A549 (cell line): ENCODE measurements at regions not wholly inside any gene's neighbourhood (a gene's known extent, or its start where the extent isn't known, plus 50 kb on each side); places are given as distances from the start of the nearest gene placed in this dataset.

Experiments used
- ATAC-seq, 2 experiments: fragments of 200-7000 bp in 1 of 2; fragments of >200 bp in 1 of 2; cut with Nextera tagmentation in 1 of 2; cut with Tn5 transposase in 1 of 2; 3 replicates each; pipeline versions ENCODE4 v1.8.0 to v1.9.1; 2018 to 2020; ENCODE audit warnings: mild to moderate bottlenecking in 1 of 2, moderate library complexity in 1 of 2
- CTCF ChIA-PET: fragments of 300-600 bp; sonication (Branson Sonifier 250); formaldehyde crosslinking; extraction: SDS; loops from one replicate; lab custom pipeline; 2021; ENCODE audit warnings: antibody characterized with exemption, inconsistent platforms; lab: Yijun Ruan, JAX
- POLR2A ChIA-PET: fragments of 350-600 bp; formaldehyde crosslinking; extraction: SDS; loops from one replicate; lab custom pipeline; 2021; ENCODE audit warnings: antibody characterized with exemption, inconsistent platforms; lab: Yijun Ruan, JAX
- DNase-seq, 2 experiments: peaks; one replicate each; pipeline versions ENCODE4 v3.0.0 to v3.0.0-alpha.2; 2011 to 2016; ENCODE audit warnings: low read depth in 1 of 2, low spot score in 1 of 2
- FAIRE-seq: peaks from 2 replicates; lab custom pipeline; 2011; peaks lifted over from hg19 to GRCh38; lab: Jason Lieb, UNC
- H3K27ac ChIP-seq, 2 experiments: fragments of >200 bp; sonication (Bioruptor Twin); formaldehyde crosslinking; 3 replicates each; pipeline ENCODE4 v1.5.1; 2016 to 2017
- H3K4me1 ChIP-seq: fragments of >200 bp; sonication (Bioruptor Twin); formaldehyde crosslinking; 3 replicates; pipeline ENCODE4 v1.6.1; 2016
- H3K4me2 ChIP-seq: fragments of >200 bp; sonication (Bioruptor Twin); formaldehyde crosslinking; 3 replicates; pipeline ENCODE4 v1.6.1; 2016
- H3K4me3 ChIP-seq: fragments of >200 bp; sonication (Bioruptor Twin); formaldehyde crosslinking; 3 replicates; pipeline ENCODE4 v1.5.1; 2016
- H3K9me3 ChIP-seq: fragments of >200 bp; sonication (Bioruptor Twin); formaldehyde crosslinking; 3 replicates; pipeline ENCODE4 v1.6.1; 2016
- ATOH8 ChIP-seq: fragments of 250-450 bp; sonication (Bioruptor Pico); IDR thresholded peaks from 2 replicates; pipeline ENCODE4 v1.5.0; 2020; ENCODE audit warnings: low read depth, mild to moderate bottlenecking, moderate library complexity
- BCL3 ChIP-seq: fragments of >200 bp; sonication (Bioruptor Twin); formaldehyde crosslinking; IDR thresholded peaks from 3 replicates; pipeline ENCODE4 v1.6.1; 2016
- CEBPB ChIP-seq, 2 experiments: fragments of >200 bp in 1 of 2; sonication (Bioruptor Twin) in 1 of 2; formaldehyde crosslinking in 1 of 2; IDR thresholded peaks; 2 replicates each; pipeline ENCODE4 v1.6.1; 2012 to 2016
- CHD4 ChIP-seq: fragments of 200-600 bp; sonication (generic); IDR thresholded peaks from 2 replicates; pipeline ENCODE4 v1.6.1; 2016; ENCODE audit warnings: antibody characterized with exemption, mild to moderate bottlenecking, borderline replicate concordance
- E2F6 ChIP-seq: IDR thresholded peaks from 2 replicates; pipeline ENCODE4 v1.6.1; 2012; ENCODE audit warnings: low read depth, borderline replicate concordance
- EHMT2 ChIP-seq: fragments of 200-600 bp; sonication (generic); IDR thresholded peaks from 2 replicates; pipeline ENCODE4 v1.6.1; 2016; ENCODE audit warnings: antibody characterized with exemption, low read depth, mild to moderate bottlenecking, moderate library complexity
- ELK1 ChIP-seq: fragments of 150-350 bp; IDR thresholded peaks from 2 replicates; pipeline ENCODE4 v1.6.1; 2014; ENCODE audit warnings: low read depth, mild to moderate bottlenecking, low read length
- ESRRA ChIP-seq: fragments of 150-350 bp; IDR thresholded peaks from 2 replicates; pipeline ENCODE4 v1.6.1; 2014; ENCODE audit warnings: mild to moderate bottlenecking, low read length, borderline replicate concordance
- FOSL2 ChIP-seq, 2 experiments: fragments of 450-650 bp in 1 of 2; fragments of >200 bp in 1 of 2; sonication (Bioruptor Twin) in 1 of 2; formaldehyde crosslinking; IDR thresholded peaks; 2 replicates each; pipeline versions ENCODE4 v1.5.0 to v1.6.1; 2016 to 2020; ENCODE audit warnings: mild to moderate bottlenecking in 1 of 2, moderate library complexity in 1 of 2
- GATA3 ChIP-seq: IDR thresholded peaks from 2 replicates; pipeline ENCODE4 v1.6.1; 2012; ENCODE audit warnings: borderline replicate concordance
- HMGXB4 ChIP-seq: fragments of 250-450 bp; sonication (Bioruptor Pico); IDR thresholded peaks from 2 replicates; pipeline ENCODE4 v1.5.0; 2021; ENCODE audit warnings: mild to moderate bottlenecking, moderate library complexity, borderline replicate concordance
- HOXB13 ChIP-seq: fragments of 250-450 bp; sonication (Bioruptor Pico); IDR thresholded peaks from 2 replicates; pipeline ENCODE4 v1.5.0; 2020; ENCODE audit warnings: low read depth, mild to moderate bottlenecking, moderate library complexity
- KDM1A ChIP-seq: fragments of 200-600 bp; sonication (generic); IDR thresholded peaks from 2 replicates; pipeline ENCODE4 v1.6.1; 2016; ENCODE audit warnings: low read depth, mild to moderate bottlenecking
- MAX ChIP-seq: IDR thresholded peaks from 2 replicates; pipeline ENCODE4 v1.6.1; 2012
- MYC ChIP-seq: IDR thresholded peaks from 2 replicates; pipeline ENCODE4 v1.6.1; 2012; ENCODE audit warnings: mild to moderate bottlenecking, inconsistent platforms, low read length, improper control_type of control experiment, borderline replicate concordance
- RAD21 ChIP-seq, 2 experiments: fragments of >200 bp in 1 of 2; sonication (Bioruptor Twin) in 1 of 2; formaldehyde crosslinking in 1 of 2; IDR thresholded peaks in 1 of 2; conservative IDR thresholded peaks in 1 of 2; 2 replicates in 1 of 2; 3 replicates in 1 of 2; pipeline ENCODE4 v1.6.1; 2012 to 2018; ENCODE audit warnings: inconsistent platforms in 1 of 2
- RFX5 ChIP-seq: fragments of 450-650 bp; IDR thresholded peaks from 2 replicates; pipeline ENCODE4 v1.7.1; 2014; ENCODE audit warnings: antibody characterized with exemption, mild to moderate bottlenecking, moderate library complexity
- SMC3 ChIP-seq: fragments of >200 bp; sonication (Bioruptor Twin); formaldehyde crosslinking; IDR thresholded peaks from 3 replicates; pipeline ENCODE4 v1.6.1; 2018; ENCODE audit warnings: inconsistent platforms
- TP53 ChIP-seq: fragments of 250-450 bp; sonication (Bioruptor Pico); IDR thresholded peaks from 2 replicates; pipeline ENCODE4 v1.5.0; 2021; ENCODE audit warnings: mild to moderate bottlenecking, moderate library complexity
- WGBS: methylation state at CpG from one replicate; pipeline ENCODE4 v1.1.6; 2017; ENCODE audit errors: missing lambda C conversion rate; 5-methylcytosine and 5-hydroxymethylcytosine counted together

GRCh38 chr20:22339946-22340345 lies 244.4 kb downstream of the FOXA2 start:
- ChIA-PET CTCF (interaction anchor here (0.7 to 9.4 kb wide), 58 partner anchors 11 to 1000 kb away, joined by 3 to 303 read pairs (median 6); partner anchors contain the start of genes FOXA2 and THBD), POLR2A (interaction anchor here (0.6 kb wide), 1 partner anchor 246 kb away, joined by 3 read pairs; no protein-coding TSS in a partner anchor)
- no peak for TF ChIP-seq CHD4
- TF ChIP-seq E2F6, result no peak
- no peak for TF ChIP-seq ESRRA
- TF ChIP-seq HOXB13, result no peak
- TF ChIP-seq KDM1A, result no peak
- no peak for TF ChIP-seq ATOH8
- TF ChIP-seq FOSL2 (IDR thresholded peaks at IDR 0.05), result no peak
- TF ChIP-seq FOSL2 (CRISPR knock-in tag; IDR thresholded peaks at IDR 0.05), result no peak
- TF ChIP-seq RFX5, result no peak
- TF ChIP-seq EHMT2, result no peak
- no peak for TF ChIP-seq MAX
- TF ChIP-seq ELK1, result no peak
- no peak for TF ChIP-seq MYC
- no peak for TF ChIP-seq CEBPB (IDR thresholded peaks at IDR 0.05)
- TF ChIP-seq SMC3, result no peak
- TF ChIP-seq BCL3, result no peak
- TF ChIP-seq GATA3, result no peak
- no peak for TF ChIP-seq RAD21 (conservative IDR thresholded peaks at IDR 0.05 in 1 of 2, IDR thresholded peaks at IDR 0.05 in 1 of 2)
- no peak for TF ChIP-seq TP53
- TF ChIP-seq HMGXB4 (CRISPR knock-in tag), result no peak
- DNase-seq (no peak), ATAC-seq (no peak), FAIRE-seq (peak; percentile 59)
- peaks cover 25% of the 10 kb centered on the region for H3K4me1 ChIP-seq
- H3K27ac ChIP-seq, result peak overlapping the region; percentile 63 to 65; a peak in 4 of 6 replicates
- no peak overlapping the region for H3K4me3 ChIP-seq
- WGBS, result 99% methylated on average over 5 of the region's 5 CpGs
- no peaks in the 10 kb centered on the region for H3K9me3 ChIP-seq
- peak overlapping the region; percentile 48; the same call in 2 of the 3 replicates for H3K4me2 ChIP-seq
